SK-N-SH (cell line): ENCODE measurements at regions not wholly inside any gene's neighbourhood (a gene's known extent, or its start where the extent isn't known, plus 50 kb on each side); places are given as distances from the start of the nearest gene placed in this dataset.
"Not testable (repeated sequence)": the region's sequence is repeated elsewhere in the genome, so short reads cannot be mapped to it uniquely, and the experiment has no call there.

Source experiments
- CTCF ChIA-PET: fragments of 300-600, 350-600 bp; formaldehyde crosslinking; extraction: SDS; loops from one replicate; lab custom pipeline; 2021; lab: Yijun Ruan, JAX
- POLR2A ChIA-PET: fragments of 350-600 bp; sonication (Branson Sonifier 250); formaldehyde crosslinking; extraction: SDS; loops from one replicate; lab custom pipeline; 2020; ENCODE audit warnings: antibody characterized with exemption, inconsistent platforms; lab: Yijun Ruan, JAX
- DNase-seq: peaks from one replicate; pipeline ENCODE4 v3.0.0; 2012
- H2AFZ ChIP-seq: fragments of 200-600 bp; sonication (generic); 2 replicates; pipeline ENCODE4 v1.8.1; 2016; ENCODE audit warnings: antibody characterized with exemption, mild to moderate bottlenecking, low read depth
- H3F3A ChIP-seq: fragments of 200-600 bp; sonication (generic); replicated peaks from 2 replicates; pipeline ENCODE3; 2016; ENCODE audit warnings: antibody characterized with exemption, mild to moderate bottlenecking; ENCODE audit not compliant: insufficient read depth
- H3K27ac ChIP-seq, 2 experiments: fragments of 200-500 bp in 1 of 2; fragments of 200-600 bp in 1 of 2; sonication (Bioruptor generic) in 1 of 2; sonication (generic), shearing (Covaris generic) in 1 of 2; 2 replicates each; pipeline versions ENCODE4 v1.5.1 to v1.6.1; 2014 to 2016; ENCODE audit warnings: low read depth in 2 of 2, inconsistent platforms in 1 of 2, low read length in 1 of 2, mild to moderate bottlenecking in 1 of 2, mixed read lengths in 1 of 2
- H3K27me3 ChIP-seq: fragments of 200-600 bp; sonication (generic), shearing (Covaris generic); 2 replicates; pipeline ENCODE4 v1.6.1; 2016; ENCODE audit warnings: mixed run types; ENCODE audit not compliant: insufficient read depth
- H3K36me3 ChIP-seq, 2 experiments: fragments of 200-500 bp in 1 of 2; fragments of 200-600 bp in 1 of 2; sonication (Bioruptor generic) in 1 of 2; sonication (generic) in 1 of 2; replicated peaks in 1 of 2; 2 replicates each; pipeline versions ENCODE3 to v1.5.1; 2014 to 2016; ENCODE audit warnings: low read length in 1 of 2, mild to moderate bottlenecking in 1 of 2; ENCODE audit not compliant: insufficient read depth in 2 of 2, control insufficient read depth in 1 of 2
- H3K4me1 ChIP-seq, 2 experiments: fragments of 200-500 bp in 1 of 2; fragments of 200-600 bp in 1 of 2; sonication (Bioruptor generic) in 1 of 2; sonication (generic), shearing (Covaris generic) in 1 of 2; 2 replicates each; pipeline versions ENCODE4 v1.5.1 to v1.6.1; 2014 to 2016; ENCODE audit warnings: low read depth in 1 of 2, low read length in 1 of 2, mixed run types in 1 of 2; ENCODE audit not compliant: insufficient read depth in 2 of 2, control insufficient read depth in 1 of 2
- H3K4me2 ChIP-seq: fragments of 200-600 bp; sonication (generic), shearing (Covaris generic); 2 replicates; pipeline ENCODE4 v1.6.1; 2017; ENCODE audit warnings: mixed run types
- H3K4me3 ChIP-seq, 2 experiments: fragments of 200-500 bp in 1 of 2; fragments of 200-600 bp in 1 of 2; sonication (Bioruptor generic) in 1 of 2; sonication (generic), shearing (Covaris generic) in 1 of 2; 2 replicates each; pipeline versions ENCODE4 v1.5.1 to v1.8.1; 2014 to 2016; ENCODE audit warnings: low read depth in 2 of 2, inconsistent platforms in 1 of 2, low read length in 1 of 2, mild to moderate bottlenecking in 1 of 2, mixed read lengths in 1 of 2, moderate library complexity in 1 of 2
- H3K79me2 ChIP-seq: fragments of 200-600 bp; sonication (generic); 2 replicates; pipeline ENCODE4 v1.8.1; 2017; ENCODE audit warnings: mild to moderate bottlenecking; ENCODE audit not compliant: insufficient read depth
- H3K9ac ChIP-seq: fragments of 200-600 bp; sonication (generic); 2 replicates; pipeline ENCODE4 v1.6.1; 2017; ENCODE audit warnings: mixed run types
- H3K9me2 ChIP-seq: fragments of 200-600 bp; sonication (generic); 2 replicates; pipeline ENCODE4 v1.6.1; 2017; ENCODE audit warnings: mixed run types
- H3K9me3 ChIP-seq: fragments of 200-600 bp; sonication (generic); 2 replicates; pipeline ENCODE4 v1.6.1; 2017; ENCODE audit warnings: mixed run types, mild to moderate bottlenecking, moderate library complexity
- H4K20me1 ChIP-seq: fragments of 200-600 bp; sonication (generic); 2 replicates; pipeline ENCODE4 v1.6.1; 2017; ENCODE audit warnings: mild to moderate bottlenecking, mixed run types; ENCODE audit not compliant: insufficient read depth
- CTCF ChIP-seq: fragments of 200-600 bp; sonication (generic); IDR thresholded peaks from 2 replicates; pipeline ENCODE4 v1.6.1; 2017; ENCODE audit warnings: antibody characterized with exemption, mild to moderate bottlenecking, moderate library complexity
- EP300 ChIP-seq, 2 experiments: IDR thresholded peaks; 2 replicates each; pipeline versions ENCODE4 v1.4.0 to v1.6.1; 2012; ENCODE audit warnings: borderline replicate concordance in 1 of 2, low read depth in 1 of 2, low read length in 1 of 2
- FOXJ3 ChIP-seq: sonication (generic); formaldehyde crosslinking; IDR thresholded peaks from 2 replicates; pipeline ENCODE4 v1.5.1; 2020; ENCODE audit warnings: mild to moderate bottlenecking, missing genetic modification reagents
- FOXM1 ChIP-seq: IDR thresholded peaks from 2 replicates; pipeline ENCODE4 v1.4.0; 2012; ENCODE audit warnings: low read depth, mild to moderate bottlenecking
- GATA2 ChIP-seq: sonication (generic); formaldehyde crosslinking; IDR thresholded peaks from 2 replicates; pipeline ENCODE4 v1.5.0; 2020; ENCODE audit warnings: mild to moderate bottlenecking, missing genetic modification reagents
- MXI1 ChIP-seq: IDR thresholded peaks from 2 replicates; pipeline ENCODE4 v1.6.1; 2012; ENCODE audit warnings: mild to moderate bottlenecking, low read depth, low read length, improper control_type of control experiment
- NFIC ChIP-seq: IDR thresholded peaks from 2 replicates; pipeline ENCODE4 v1.4.0; 2012; ENCODE audit warnings: borderline replicate concordance
- NRF1 ChIP-seq: IDR thresholded peaks from 2 replicates; pipeline ENCODE4 v1.6.1; 2012; ENCODE audit warnings: low read depth, mild to moderate bottlenecking, low read length
- PBX3 ChIP-seq: IDR thresholded peaks from 2 replicates; pipeline ENCODE4; 2012
- REST ChIP-seq: IDR thresholded peaks from 2 replicates; pipeline ENCODE4 v1.6.1; 2012; ENCODE audit warnings: mild to moderate bottlenecking, low read depth, low read length, moderate library complexity
- SMC3 ChIP-seq: IDR thresholded peaks from 2 replicates; pipeline ENCODE4 v1.6.1; 2012; ENCODE audit warnings: low read depth, low read length, improper control_type of control experiment
- TAF1 ChIP-seq: IDR thresholded peaks from 2 replicates; pipeline ENCODE4 v1.6.1; 2012; ENCODE audit warnings: low read depth, mild to moderate bottlenecking, low read length, moderate library complexity, borderline replicate concordance
- TEAD4 ChIP-seq: IDR thresholded peaks from 2 replicates; pipeline ENCODE4 v1.4.0; 2012; ENCODE audit warnings: mild to moderate bottlenecking, borderline replicate concordance; ENCODE audit not compliant: insufficient read depth
- ZBTB33 ChIP-seq: IDR thresholded peaks from 2 replicates; pipeline ENCODE4 v1.4.0; 2012; ENCODE audit warnings: low read depth, borderline replicate concordance
- WGBS: methylation state at CpG from one replicate; pipeline ENCODE4 v1.1.6; 2017; ENCODE audit warnings: low lambda C conversion rate; 5-methylcytosine and 5-hydroxymethylcytosine counted together

GRCh38 chr13:87590518-87590917 is 80.7 kb upstream of the SLITRK5 start:
- no peak overlapping the region for H3K4me3 ChIP-seq
- H3K9ac ChIP-seq, result no peak overlapping the region
- WGBS, result 15% methylated on average over 1 of the region's 1 CpG
- no peaks in the 10 kb centered on the region for H4K20me1 ChIP-seq
- no peak overlapping the region for H2AFZ ChIP-seq
- no peak for TF ChIP-seq NFIC
- no peak overlapping the region for H3K27ac ChIP-seq
- ChIA-PET POLR2A (no interaction called here), CTCF (interaction anchor here (0.6 kb wide), 1 partner anchor 1300 kb away, joined by 3 read pairs; no protein-coding TSS in a partner anchor)
- H3F3A ChIP-seq, result no peaks in the 10 kb centered on the region
- no peaks in the 10 kb centered on the region; the same call in 1 of the 2 replicates for H3K9me3 ChIP-seq
- H3K79me2 ChIP-seq, result no peaks in the 10 kb centered on the region
- no peak for DNase-seq
- no peaks in the 10 kb centered on the region for H3K4me1 ChIP-seq
- H3K36me3 ChIP-seq, result no peaks in the 10 kb centered on the region
- H3K9me2 ChIP-seq, result no peaks in the 10 kb centered on the region
- H3K4me2 ChIP-seq, result no peak overlapping the region
- no peaks in the 10 kb centered on the region for H3K27me3 ChIP-seq

- WGBS, result 9% methylated on average over 2 of the region's 2 CpGs
- H3K27ac ChIP-seq, H3K9ac ChIP-seq, H3K4me2 ChIP-seq, H3K9me2 ChIP-seq, H3K27me3 ChIP-seq, H3F3A ChIP-seq, H2AFZ ChIP-seq, H3K36me3 ChIP-seq, DNase-seq, H3K4me3 ChIP-seq, H3K79me2 ChIP-seq, CTCF ChIA-PET, H3K4me1 ChIP-seq, H3K9me3 ChIP-seq, H4K20me1 ChIP-seq, POLR2A ChIA-PET: not testable (repeated sequence)
Measured at GRCh38 chr13:87604437-87604836, 66.7 kb upstream of the SLITRK5 start.

- H3K36me3 ChIP-seq, result no peaks in the 10 kb centered on the region
- H3K27me3 ChIP-seq, result no peaks in the 10 kb centered on the region
- no peak overlapping the region for H2AFZ ChIP-seq
- H3K79me2 ChIP-seq, result no peaks in the 10 kb centered on the region
- H3K9me2 ChIP-seq, result no peaks in the 10 kb centered on the region
- no peak overlapping the region for H3K9ac ChIP-seq
- ChIA-PET POLR2A (no interaction called here), CTCF (no interaction called here)
- H3K27ac ChIP-seq, result no peak overlapping the region
- no peak for DNase-seq
- no peaks in the 10 kb centered on the region for H3F3A ChIP-seq
- WGBS, result 3% methylated on average over 2 of the region's 2 CpGs
- no peaks in the 10 kb centered on the region for H3K4me1 ChIP-seq
- no peak overlapping the region for H3K4me3 ChIP-seq
- no peak overlapping the region for H3K4me2 ChIP-seq
- no peaks in the 10 kb centered on the region for H4K20me1 ChIP-seq
- no peaks in the 10 kb centered on the region for H3K9me3 ChIP-seq
- TF ChIP-seq REST, result no peak
- TF ChIP-seq MXI1, result no peak
- no peak for TF ChIP-seq TAF1
- TF ChIP-seq FOXJ3, result no peak
- TF ChIP-seq NRF1, result no peak
- no peak for TF ChIP-seq SMC3
- no peak for TF ChIP-seq GATA2 (CRISPR knock-in tag)
- no peak for TF ChIP-seq CTCF
- no peak for TF ChIP-seq FOXM1
- no peak for TF ChIP-seq TEAD4
- no peak for TF ChIP-seq EP300 (IDR thresholded peaks at IDR 0.05; ENCODE audit: borderline replicate concordance in 1 of 2, low read depth in 1 of 2, low read length in 1 of 2)
- TF ChIP-seq PBX3, result no peak
- no peak for TF ChIP-seq ZBTB33
Measured at GRCh38 chr13:87607266-87607665, 63.9 kb upstream of the SLITRK5 start.
